ENCODE measurements at regions not wholly inside any gene's neighbourhood (a gene's known extent, or its start where the extent isn't known, plus 50 kb on each side); places are given as distances from the start of the nearest gene placed in this dataset.
"Not testable (repeated sequence)": the region's sequence is repeated elsewhere in the genome, so short reads cannot be mapped to it uniquely, and the experiment has no call there.

- TF ChIP-seq CTCF (conservative IDR thresholded peaks at IDR 0.05; ENCODE audit: control insufficient read depth, insufficient read depth, low read depth, low read length): no peak
- peak; percentile 37 for DNase-seq (ENCODE audit: low read depth)
- no peak overlapping the region for H3K4me3 ChIP-seq (ENCODE audit: control insufficient read depth, low read depth, low read length)
Measured at GRCh38 chr4:188403272-188403671, 264.0 kb downstream of the TRIML1 start.

GRCh38 chr4:188405071-188405835 is 266.0 kb downstream of the TRIML1 start:
- peak; percentile 99 for DNase-seq (ENCODE audit: low read depth)
- not testable (repeated sequence) for H3K4me3 ChIP-seq (ENCODE audit: control insufficient read depth, low read depth, low read length)

- H3K4me3 ChIP-seq (ENCODE audit: control insufficient read depth, low read depth, low read length): no peak overlapping the region
- peak; percentile 86 for DNase-seq (ENCODE audit: low read depth)
- TF ChIP-seq CTCF (conservative IDR thresholded peaks at IDR 0.05; ENCODE audit: control insufficient read depth, insufficient read depth, low read depth, low read length): no peak
Measured at GRCh38 chr4:188408244-188409030, 269.2 kb downstream of the TRIML1 start.

- DNase-seq (ENCODE audit: low read depth): peak; percentile 16
- TF ChIP-seq CTCF (conservative IDR thresholded peaks at IDR 0.05; ENCODE audit: control insufficient read depth, insufficient read depth, low read depth, low read length): no peak
- no peak overlapping the region for H3K4me3 ChIP-seq (ENCODE audit: control insufficient read depth, low read depth, low read length)
Measured at GRCh38 chr4:188409851-188410250, 270.6 kb downstream of the TRIML1 start.

- H3K4me3 ChIP-seq (ENCODE audit: control insufficient read depth, low read depth, low read length): no peak overlapping the region
- no peak for TF ChIP-seq CTCF (conservative IDR thresholded peaks at IDR 0.05; ENCODE audit: control insufficient read depth, insufficient read depth, low read depth, low read length)
- DNase-seq (ENCODE audit: low read depth): peak; percentile 36
Measured at GRCh38 chr4:188411805-188412204, 272.6 kb downstream of the TRIML1 start.

GRCh38 chr4:188412499-188412898 is 273.3 kb downstream of the TRIML1 start:
- TF ChIP-seq CTCF (conservative IDR thresholded peaks at IDR 0.05; ENCODE audit: control insufficient read depth, insufficient read depth, low read depth, low read length): no peak
- no peak overlapping the region for H3K4me3 ChIP-seq (ENCODE audit: control insufficient read depth, low read depth, low read length)
- no peak for DNase-seq (ENCODE audit: low read depth)

GRCh38 chr4:188414441-188414840 is 275.2 kb downstream of the TRIML1 start:
- TF ChIP-seq CTCF (conservative IDR thresholded peaks at IDR 0.05; ENCODE audit: control insufficient read depth, insufficient read depth, low read depth, low read length): no peak

More at GRCh38 chr4:188414441-188414840, 275.2 kb downstream of the TRIML1 start:
- no peak for DNase-seq (ENCODE audit: low read depth)
- no peak overlapping the region for H3K4me3 ChIP-seq (ENCODE audit: control insufficient read depth, low read depth, low read length)
